ENCODE measurements at regions not wholly inside any gene's neighbourhood (a gene's known extent, or its start where the extent isn't known, plus 50 kb on each side); places are given as distances from the start of the nearest gene placed in this dataset.

DNA sequence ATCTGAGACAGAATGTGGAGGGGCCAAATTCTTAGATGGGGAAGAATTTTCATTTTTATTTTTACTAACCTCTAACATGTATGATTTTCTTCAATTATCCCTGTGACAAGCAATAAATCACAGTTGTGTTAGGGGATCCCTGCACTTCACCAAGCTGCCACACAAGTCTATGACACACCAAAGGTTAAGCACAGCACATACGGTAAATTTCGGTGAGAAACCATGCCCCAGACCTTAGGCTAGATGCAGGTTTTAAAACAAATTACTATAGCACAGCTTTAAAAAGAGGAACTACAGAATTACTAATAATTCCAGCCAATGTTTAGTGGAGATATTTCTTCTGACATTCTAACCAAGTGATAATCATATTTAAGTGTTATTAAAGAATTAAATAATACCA, 175.7 kb upstream of the RORB start:
- TF ChIP-seq CTCF (IDR thresholded peaks at IDR 0.05), result no peak

GRCh38 chr9:74322661-74323314, 174.3 kb upstream of the RORB start:
- Mint-ChIP-seq H3K4me3 (peak overlapping the region in 1 of 2 donors; percentile 22), H3K36me3 (no peaks in the 10 kb centered on the region), H3K27me3 (ENCODE audit: low read depth in 3 of 3) (peaks cover 0 to 5% (median 4%) of the 10 kb centered on the region in 3 donors), H3K27ac (no peak overlapping the region), H3K4me1 (peaks cover 19% of the 10 kb centered on the region), H3K9me3 (peaks cover 0 to 7% (median 3%) of the 10 kb centered on the region in 7 donors)
- Histone ChIP-seq H3K27me3 (ENCODE audit: control insufficient read depth in 2 of 2, insufficient read depth in 2 of 2, low read length in 2 of 2) (no peaks in the 10 kb centered on the region), H3K4me1 (ENCODE audit: control insufficient read depth in 1 of 2, insufficient read depth in 2 of 2, low read length in 2 of 2) (peaks cover 3 to 9% of the 10 kb centered on the region in 2 donors), H3K4me2 (replicated peaks; ENCODE audit: extremely low read depth, low read length, poor library complexity, severe bottlenecking) (no peak overlapping the region), H3K79me2 (ENCODE audit: insufficient read depth, low read length) (no peaks in the 10 kb centered on the region), H3K27ac (ENCODE audit: low read depth in 1 of 2, low read length in 2 of 2) (no peak overlapping the region), H3K9ac (ENCODE audit: insufficient read depth, low read length, poor library complexity, severe bottlenecking) (no peak overlapping the region), H3K4me3 (replicated peaks in 1 of 3; ENCODE audit: low read depth in 2 of 3, low read length in 3 of 3) (no peak overlapping the region), H4K20me1 (ENCODE audit: insufficient read depth, low read length) (no peaks in the 10 kb centered on the region), H3K36me3 (replicated peaks in 1 of 2; ENCODE audit: control insufficient read depth in 1 of 2, insufficient read depth in 2 of 2, low read length in 2 of 2) (no peaks in the 10 kb centered on the region), H2AFZ (ENCODE audit: insufficient read depth, low read depth, low read length, poor library complexity, severe bottlenecking) (no peak overlapping the region), H3K9me3 (replicated peaks in 1 of 2; ENCODE audit: control insufficient read depth in 1 of 2, insufficient read depth in 1 of 2, low read length in 2 of 2) (peaks cover 0 to 4% of the 10 kb centered on the region in 2 donors)
- WGBS (ENCODE audit: insufficient coverage), result no CpG with 5 or more reads among the region's 3 CpGs
- intact Hi-C loops (cut with micrococcal nuclease), result no loop called here
- no peak for DNase-seq
- no peak for TF ChIP-seq CTCF (IDR thresholded peaks at IDR 0.05)

More for the DNA sequence above, 175.7 kb upstream of the RORB start:
- Histone ChIP-seq H3K36me3 (replicated peaks in 1 of 2; ENCODE audit: control insufficient read depth in 1 of 2, insufficient read depth in 2 of 2, low read length in 2 of 2) (no peaks in the 10 kb centered on the region), H3K4me2 (replicated peaks; ENCODE audit: extremely low read depth, low read length, poor library complexity, severe bottlenecking) (no peak overlapping the region), H3K27ac (ENCODE audit: low read depth in 1 of 2, low read length in 2 of 2) (no peak overlapping the region), H3K9me3 (replicated peaks in 1 of 2; ENCODE audit: control insufficient read depth in 1 of 2, insufficient read depth in 1 of 2, low read length in 2 of 2) (peaks cover 0 to 4% of the 10 kb centered on the region in 2 donors), H3K79me2 (ENCODE audit: insufficient read depth, low read length) (no peaks in the 10 kb centered on the region), H2AFZ (ENCODE audit: insufficient read depth, low read depth, low read length, poor library complexity, severe bottlenecking) (no peak overlapping the region), H3K27me3 (ENCODE audit: control insufficient read depth in 2 of 2, insufficient read depth in 2 of 2, low read length in 2 of 2) (no peaks in the 10 kb centered on the region), H4K20me1 (ENCODE audit: insufficient read depth, low read length) (no peaks in the 10 kb centered on the region), H3K4me1 (ENCODE audit: control insufficient read depth in 1 of 2, insufficient read depth in 2 of 2, low read length in 2 of 2) (no peaks in the 10 kb centered on the region), H3K4me3 (replicated peaks in 1 of 3; ENCODE audit: low read depth in 2 of 3, low read length in 3 of 3) (no peak overlapping the region), H3K9ac (ENCODE audit: insufficient read depth, low read length, poor library complexity, severe bottlenecking) (no peak overlapping the region)
- H3K4me1 Mint-ChIP-seq, result peaks cover 6% of the 10 kb centered on the region
- H3K4me3 Mint-ChIP-seq, result no peak overlapping the region
- intact Hi-C loops (cut with micrococcal nuclease), result no loop called here
- DNase-seq, result no peak
- no peaks in the 10 kb centered on the region for H3K36me3 Mint-ChIP-seq
- H3K27me3 Mint-ChIP-seq (ENCODE audit: low read depth in 3 of 3), result peaks cover 0 to 5% (median 4%) of the 10 kb centered on the region in 3 donors
- no CpG with 5 or more reads among the region's 2 CpGs for whole genome bisulfite sequencing (ENCODE audit: insufficient coverage)
- H3K27ac Mint-ChIP-seq, result no peak overlapping the region
- peaks cover 0 to 7% (median 3%) of the 10 kb centered on the region in 7 donors for H3K9me3 Mint-ChIP-seq

Data from CD14-positive monocyte (primary cell).